HG03432 (cell line): ENCODE measurements at regions not wholly inside any gene's neighbourhood (a gene's known extent, or its start where the extent isn't known, plus 50 kb on each side); places are given as distances from the start of the nearest gene placed in this dataset.
"Not testable (repeated sequence)": the region's sequence is repeated elsewhere in the genome, so short reads cannot be mapped to it uniquely, and the experiment has no call there.

ENCODE experiments used
- ATAC-seq: cut with Tn5 transposase; IDR thresholded peaks from one replicate; pipeline ENCODE4 v1.9.1; 2021; ENCODE audit warnings: mild to moderate bottlenecking, moderate library complexity; ENCODE audit not compliant: unreplicated experiment

- ATAC-seq, result no peak
Observed at GRCh38 chr14:22358726-22359125, 230.3 kb downstream of the DAD1 start.

- not testable (repeated sequence) for ATAC-seq
Observed at GRCh38 chr14:22349281-22349680, 239.7 kb downstream of the DAD1 start.

- ATAC-seq, result no peak
Observed at GRCh38 chr14:22344673-22345072, 244.4 kb downstream of the DAD1 start.

- ATAC-seq, result not testable (repeated sequence)
Observed at GRCh38 chr14:22344209-22344608, 244.8 kb downstream of the DAD1 start.

GRCh38 chr14:22341049-22341448, 248.0 kb downstream of the DAD1 start:
- no peak for ATAC-seq

- ATAC-seq, result no peak
Observed at GRCh38 chr14:22338917-22339715, 249.9 kb downstream of the DAD1 start.

- ATAC-seq, result no peak
Observed at GRCh38 chr14:22338381-22338780, 250.6 kb downstream of the DAD1 start.

GRCh38 chr14:22337938-22338337, 251.1 kb downstream of the DAD1 start:
- no peak for ATAC-seq

- no peak for ATAC-seq
Observed at GRCh38 chr14:22337521-22337920, 251.5 kb downstream of the DAD1 start.

- ATAC-seq, result no peak
Observed at GRCh38 chr14:22336031-22336430, 253.0 kb downstream of the DAD1 start.

- no peak for ATAC-seq
Observed at GRCh38 chr14:22334627-22335026, 254.4 kb downstream of the DAD1 start.

GRCh38 chr14:22334275-22334577, 254.8 kb downstream of the DAD1 start:
- no peak for ATAC-seq

- no peak for ATAC-seq
Observed at GRCh38 chr14:22333422-22334274, 255.4 kb downstream of the DAD1 start.

GRCh38 chr14:22332686-22333421, 256.2 kb downstream of the DAD1 start:
- ATAC-seq, result no peak

GRCh38 chr14:22329371-22329770, 259.7 kb downstream of the DAD1 start:
- ATAC-seq, result no peak

GRCh38 chr14:22325676-22326400, 263.2 kb downstream of the DAD1 start:
- ATAC-seq, result no peak

- ATAC-seq, result no peak
Observed at GRCh38 chr14:22320362-22320750, 268.7 kb downstream of the DAD1 start.

GRCh38 chr14:22319526-22320361, 269.3 kb downstream of the DAD1 start:
- peak; percentile 59 for ATAC-seq

GRCh38 chr14:22318951-22319350, 270.1 kb downstream of the DAD1 start:
- ATAC-seq, result no peak

- ATAC-seq, result no peak
Observed at GRCh38 chr14:22316473-22316872, 272.6 kb downstream of the DAD1 start.
